A673 (cell line): ENCODE measurements at regions not wholly inside any gene's neighbourhood (a gene's known extent, or its start where the extent isn't known, plus 50 kb on each side); places are given as distances from the start of the nearest gene placed in this dataset.

Experiments used
- BruUV-seq: library from RNA; stranded (reverse); fragments of 400-500 nt; replicated peaks from 2 replicates; lab custom pipeline; 2021; lab: Mats Ljungman, UMichigan
- CTCF ChIA-PET: fragments of 300-600 bp; sonication (Branson Sonifier 250); formaldehyde crosslinking; loops from one replicate; lab custom pipeline; 2022; ENCODE audit warnings: antibody characterized with exemption; lab: Charles Lee
- POLR2A ChIA-PET: fragments of 300-600 bp; sonication (Branson Sonifier 250); formaldehyde crosslinking; loops from one replicate; lab custom pipeline; 2022; ENCODE audit warnings: antibody characterized with exemption; ENCODE audit not compliant: low non-redundant PET; lab: Charles Lee
- DNase-seq: peaks from one replicate; pipeline ENCODE4 v3.0.0-alpha.2; 2015; ENCODE audit warnings: low spot score
- H3K27ac ChIP-seq: fragments of 200-600 bp; sonication (generic); 2 replicates; pipeline ENCODE4 v1.5.1; 2016; ENCODE audit warnings: mixed run types, low read depth, mild to moderate bottlenecking, mixed read lengths, antibody characterized with exemption, low read length; ENCODE audit not compliant: poor library complexity, severe bottlenecking
- H3K27me3 ChIP-seq: fragments of 200-600 bp; sonication (generic); replicated peaks from 2 replicates; pipeline ENCODE4 v1.6.1; 2017; ENCODE audit warnings: mixed run types, low read depth, mild to moderate bottlenecking, mixed read lengths, antibody characterized with exemption, low read length; ENCODE audit not compliant: insufficient read depth, poor library complexity
- H3K36me3 ChIP-seq: fragments of 200-600 bp; sonication (generic); 2 replicates; pipeline ENCODE4 v1.6.1; 2016; ENCODE audit warnings: mixed run types, mild to moderate bottlenecking, mixed read lengths, antibody characterized with exemption, low read length; ENCODE audit not compliant: insufficient read depth, poor library complexity, severe bottlenecking
- H3K4me1 ChIP-seq: fragments of 200-600 bp; sonication (generic); 2 replicates; pipeline ENCODE4 v1.6.1; 2017; ENCODE audit warnings: mixed run types, mild to moderate bottlenecking, mixed read lengths, antibody characterized with exemption, low read length; ENCODE audit not compliant: insufficient read depth, poor library complexity, severe bottlenecking
- H3K4me3 ChIP-seq: fragments of 200-600 bp; sonication (generic); 2 replicates; pipeline ENCODE4 v1.5.1; 2016; ENCODE audit warnings: low read depth, mixed run types, mild to moderate bottlenecking, mixed read lengths, low read length; ENCODE audit not compliant: poor library complexity, severe bottlenecking
- H3K9me3 ChIP-seq: fragments of 200-600 bp; sonication (generic); 2 replicates; pipeline ENCODE4 v1.6.1; 2016; ENCODE audit warnings: mixed run types, low read depth, mild to moderate bottlenecking, mixed read lengths, antibody characterized with exemption, low read length; ENCODE audit not compliant: poor library complexity, severe bottlenecking
- EZH2 ChIP-seq: fragments of 200-600 bp; sonication (generic); IDR thresholded peaks from 2 replicates; pipeline ENCODE4 v1.6.1; 2017; ENCODE audit warnings: borderline replicate concordance, low read depth, mild to moderate bottlenecking, mixed read lengths, antibody characterized with exemption, low read length; ENCODE audit not compliant: poor library complexity, severe bottlenecking
- intact Hi-C: fragments of 100-400 bp; cut with micrococcal nuclease; formaldehyde crosslinking; loops from one replicate; pipeline ENCODE4 v1.10.0; 2022; ENCODE audit not compliant: unreplicated experiment
- TF ChIP-seq, protein P1 (sequence below): fragments of 300-800, 200-600 bp; sonication (generic); conservative IDR thresholded peaks from 2 replicates; pipeline ENCODE4 v1.5.1; 2017; ENCODE audit warnings: low read depth, mild to moderate bottlenecking, antibody characterized with exemption, low read length, moderate library complexity, mixed read lengths

DNA sequence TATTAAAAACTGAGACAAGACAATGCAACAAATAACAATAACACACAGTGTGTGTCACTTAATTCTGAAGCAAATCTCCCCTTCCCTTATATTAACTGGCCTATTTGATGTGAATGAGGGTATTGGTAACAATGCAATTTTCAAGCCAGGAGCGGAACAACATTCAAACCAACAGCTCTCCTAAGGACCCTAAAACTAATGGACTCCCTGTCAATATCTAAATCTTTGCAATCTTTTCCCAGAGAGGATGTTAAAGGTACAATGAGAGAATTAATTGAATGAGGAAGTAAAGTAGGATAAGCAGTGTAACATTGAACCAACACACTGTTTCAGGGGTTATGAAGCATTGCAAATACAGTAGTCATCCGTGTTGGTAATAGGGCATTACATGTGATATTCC lies 311.7 kb downstream of the HTR1A start:
- intact Hi-C loops, result no loop called here

DNA sequence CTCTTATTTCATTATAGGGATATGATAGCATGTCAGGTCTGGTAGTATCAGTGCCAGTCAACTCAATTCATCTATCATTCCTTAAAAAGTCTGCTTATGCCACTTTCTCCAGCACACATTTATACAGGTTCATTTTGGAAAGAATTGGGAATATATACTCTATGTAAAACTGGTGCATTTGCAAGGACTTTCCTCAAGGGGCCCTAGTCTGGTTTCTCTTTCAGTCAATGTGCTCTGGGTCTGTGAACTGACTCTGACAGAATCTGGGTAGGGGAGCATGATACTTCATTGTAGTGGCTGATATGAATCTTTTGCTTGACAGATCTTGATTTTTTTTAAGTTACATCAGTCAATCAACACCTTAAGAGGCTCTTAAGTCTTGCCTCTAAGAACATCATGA lies 313.9 kb downstream of the HTR1A start:
- ChIA-PET CTCF (no interaction called here), POLR2A (no interaction called here)
- no peak for TF ChIP-seq EZH2
- TF ChIP-seq, protein P1, sequence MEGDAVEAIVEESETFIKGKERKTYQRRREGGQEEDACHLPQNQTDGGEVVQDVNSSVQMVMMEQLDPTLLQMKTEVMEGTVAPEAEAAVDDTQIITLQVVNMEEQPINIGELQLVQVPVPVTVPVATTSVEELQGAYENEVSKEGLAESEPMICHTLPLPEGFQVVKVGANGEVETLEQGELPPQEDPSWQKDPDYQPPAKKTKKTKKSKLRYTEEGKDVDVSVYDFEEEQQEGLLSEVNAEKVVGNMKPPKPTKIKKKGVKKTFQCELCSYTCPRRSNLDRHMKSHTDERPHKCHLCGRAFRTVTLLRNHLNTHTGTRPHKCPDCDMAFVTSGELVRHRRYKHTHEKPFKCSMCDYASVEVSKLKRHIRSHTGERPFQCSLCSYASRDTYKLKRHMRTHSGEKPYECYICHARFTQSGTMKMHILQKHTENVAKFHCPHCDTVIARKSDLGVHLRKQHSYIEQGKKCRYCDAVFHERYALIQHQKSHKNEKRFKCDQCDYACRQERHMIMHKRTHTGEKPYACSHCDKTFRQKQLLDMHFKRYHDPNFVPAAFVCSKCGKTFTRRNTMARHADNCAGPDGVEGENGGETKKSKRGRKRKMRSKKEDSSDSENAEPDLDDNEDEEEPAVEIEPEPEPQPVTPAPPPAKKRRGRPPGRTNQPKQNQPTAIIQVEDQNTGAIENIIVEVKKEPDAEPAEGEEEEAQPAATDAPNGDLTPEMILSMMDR, result no peak
- no peaks in the 10 kb centered on the region for H3K36me3 ChIP-seq
- H3K9me3 ChIP-seq, result no peaks in the 10 kb centered on the region
- H3K27ac ChIP-seq, result no peak overlapping the region
- H3K4me3 ChIP-seq, result no peak overlapping the region
- DNase-seq, result no peak
- BruUV-seq, result no TSS peak
- H3K4me1 ChIP-seq, result no peaks in the 10 kb centered on the region
- H3K27me3 ChIP-seq, result no peaks in the 10 kb centered on the region
- intact Hi-C loops, result no loop called here

More for the DNA sequence above, 311.7 kb downstream of the HTR1A start:
- POLR2A ChIA-PET, result no interaction called here
- no TSS peak for BruUV-seq
- no peak for TF ChIP-seq EZH2
- TF ChIP-seq, protein P1, result no peak
- CTCF ChIA-PET, result no interaction called here
- DNase-seq, result no peak
- H3K4me3 ChIP-seq, result no peak overlapping the region
- no peaks in the 10 kb centered on the region for H3K9me3 ChIP-seq
- H3K27ac ChIP-seq, result no peak overlapping the region
- H3K36me3 ChIP-seq, result no peaks in the 10 kb centered on the region
- no peaks in the 10 kb centered on the region for H3K27me3 ChIP-seq
- no peaks in the 10 kb centered on the region for H3K4me1 ChIP-seq

DNA sequence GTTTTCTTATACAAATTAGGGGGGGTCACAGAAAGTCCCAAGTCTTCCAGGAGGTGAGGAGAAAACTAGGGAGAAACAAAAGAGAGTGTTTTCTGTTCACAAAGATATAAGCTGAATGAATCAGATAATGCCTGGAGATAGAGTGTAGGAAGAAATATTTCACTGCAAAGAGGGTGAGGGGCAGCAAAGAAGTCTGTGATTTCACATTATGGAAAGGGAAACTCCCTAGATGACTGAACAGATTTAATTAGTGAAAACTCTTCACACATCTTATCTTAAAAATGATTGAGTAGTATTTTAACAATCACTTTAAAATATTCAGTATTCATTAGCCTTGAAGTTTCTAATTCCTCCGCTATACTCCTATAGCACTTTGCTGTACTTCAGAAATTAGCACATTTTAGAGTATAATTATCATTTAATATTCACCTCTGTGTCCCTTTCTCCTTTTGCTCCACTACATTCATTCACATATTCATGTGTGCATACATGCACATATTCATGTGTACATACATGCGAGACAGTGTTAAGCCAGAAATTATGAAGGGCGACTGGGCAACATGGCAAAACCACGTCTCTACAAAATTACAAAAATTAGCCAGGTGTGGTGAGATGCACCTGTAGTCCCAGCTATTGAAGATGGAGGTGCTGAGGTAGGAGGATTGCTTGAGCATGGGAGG lies 332.2 kb downstream of the HTR1A start:
- no peaks in the 10 kb centered on the region for H3K27me3 ChIP-seq
- no peak overlapping the region for H3K27ac ChIP-seq
- H3K4me1 ChIP-seq, result no peaks in the 10 kb centered on the region
- ChIA-PET CTCF (no interaction called here), POLR2A (no interaction called here)
- intact Hi-C loops, result no loop called here
- no peak overlapping the region for H3K4me3 ChIP-seq
- BruUV-seq, result no TSS peak
- DNase-seq, result no peak
- H3K36me3 ChIP-seq, result no peaks in the 10 kb centered on the region
- H3K9me3 ChIP-seq, result peaks cover 4% of the 10 kb centered on the region
- TF ChIP-seq EZH2, result no peak
- TF ChIP-seq, protein P1, result no peak
